ENCODE measurements at regions not wholly inside any gene's neighbourhood (a gene's known extent, or its start where the extent isn't known, plus 50 kb on each side); places are given as distances from the start of the nearest gene placed in this dataset.

DNA sequence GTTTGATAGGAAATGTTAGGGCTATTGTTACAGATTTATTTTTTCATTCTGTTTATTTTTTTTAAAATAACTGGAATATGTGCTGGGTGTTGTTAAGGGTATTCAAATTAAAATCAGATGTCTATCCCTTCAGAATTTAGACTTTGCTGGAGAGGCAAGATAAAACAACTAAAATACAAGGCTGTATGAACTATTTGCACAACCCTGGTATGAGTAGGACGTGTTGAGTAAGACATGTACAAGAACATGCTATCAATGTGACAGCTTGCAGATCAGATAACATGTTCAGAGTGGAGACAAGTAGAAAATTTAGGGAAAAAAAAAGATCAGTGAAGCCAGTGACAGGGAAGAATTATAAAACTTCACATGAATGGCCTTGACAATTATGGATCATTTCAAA lies 853.5 kb downstream of the METTL15 start:
- no peak for TF ChIP-seq POLR2A (IDR thresholded peaks at IDR 0.05; ENCODE audit: low read depth, low read length)
- no peak for TF ChIP-seq POLR2AphosphoS5 (IDR thresholded peaks at IDR 0.05; ENCODE audit: low read depth, low read length)
